BLaER1 treated with 17β-estradiol and CSF1 and Interleukin-3, amounts not matched to agents 10 nM and 100 nM (cell line): ENCODE measurements at regions not wholly inside any gene's neighbourhood (a gene's known extent, or its start where the extent isn't known, plus 50 kb on each side); places are given as distances from the start of the nearest gene placed in this dataset.

Experiments used
- H3K27ac ChIP-seq, 11 experiments: shearing (Covaris generic); formaldehyde crosslinking; 2 replicates each; pipeline ENCODE4 v1.8.1; 2022
- H3K27me3 ChIP-seq, 11 experiments: shearing (Covaris generic); formaldehyde crosslinking; 2 replicates each; pipeline ENCODE4 v1.8.1; 2022
- H3K36me3 ChIP-seq, 11 experiments: shearing (Covaris generic); formaldehyde crosslinking; 2 replicates each; pipeline ENCODE4 v1.8.1; 2022
- H3K4me1 ChIP-seq, 10 experiments: shearing (Covaris generic); formaldehyde crosslinking; 2 replicates each; pipeline ENCODE4 v1.8.1; 2022
- H3K4me2 ChIP-seq, 11 experiments: shearing (Covaris generic); formaldehyde crosslinking; 2 replicates each; pipeline ENCODE4 v1.8.1; 2022
- H3K4me3 ChIP-seq, 10 experiments: shearing (Covaris generic); formaldehyde crosslinking; 2 replicates each; pipeline ENCODE4 v1.8.1; 2022
- H3K9ac ChIP-seq, 11 experiments: shearing (Covaris generic); formaldehyde crosslinking; 2 replicates each; pipeline ENCODE4 v1.8.1; 2022
- H3K9me3 ChIP-seq, 11 experiments: shearing (Covaris generic); formaldehyde crosslinking; replicated peaks in 1 of 11; 2 replicates each; pipeline ENCODE4 v1.8.1; 2022
- H4K20me1 ChIP-seq, 11 experiments: shearing (Covaris generic); formaldehyde crosslinking; 2 replicates each; pipeline ENCODE4 v1.8.1; 2022
- Cebpa-rat ChIP-seq, 11 experiments: shearing (Covaris generic); IDR thresholded peaks; 2 replicates each; pipeline ENCODE4 v1.8.1; 2022

- Histone ChIP-seq H3K4me2 (no peak overlapping the region), H3K9ac (no peak overlapping the region), H3K27ac (no peak overlapping the region), H3K36me3 (no peaks in the 10 kb centered on the region), H3K9me3 (no peaks in the 10 kb centered on the region; a peak in 1 of 22 replicates), H3K27me3 (no peaks in the 10 kb centered on the region), H4K20me1 (no peaks in the 10 kb centered on the region), H3K4me3 (no peak overlapping the region), H3K4me1 (no peaks in the 10 kb centered on the region)
- TF ChIP-seq Cebpa-rat (IDR thresholded peaks at IDR 0.05), result no peak
Measured at GRCh38 chrX:23118890-23119527, 119.2 kb downstream of the DDX53 start.

- Histone ChIP-seq H4K20me1 (no peaks in the 10 kb centered on the region), H3K4me3 (no peak overlapping the region), H3K27ac (no peak overlapping the region), H3K27me3 (no peaks in the 10 kb centered on the region), H3K4me1 (no peaks in the 10 kb centered on the region), H3K36me3 (no peaks in the 10 kb centered on the region), H3K4me2 (no peak overlapping the region), H3K9me3 (no peaks in the 10 kb centered on the region), H3K9ac (no peak overlapping the region)
- TF ChIP-seq Cebpa-rat (IDR thresholded peaks at IDR 0.05), result no peak
Measured at GRCh38 chrX:23127586-23127985, 127.8 kb downstream of the DDX53 start.

- no peak for TF ChIP-seq Cebpa-rat (IDR thresholded peaks at IDR 0.05)
- no peak overlapping the region for H3K4me3 ChIP-seq
- H3K4me1 ChIP-seq, result no peaks in the 10 kb centered on the region
- H3K36me3 ChIP-seq, result no peaks in the 10 kb centered on the region
- H3K27ac ChIP-seq, result no peak overlapping the region
- H3K4me2 ChIP-seq, result no peak overlapping the region
- H3K9me3 ChIP-seq, result no peaks in the 10 kb centered on the region
- no peaks in the 10 kb centered on the region for H3K27me3 ChIP-seq
- no peak overlapping the region for H3K9ac ChIP-seq
- H4K20me1 ChIP-seq, result no peaks in the 10 kb centered on the region
Measured at GRCh38 chrX:23133551-23133950, 133.8 kb downstream of the DDX53 start.

- no peaks in the 10 kb centered on the region for H3K9me3 ChIP-seq
- H3K27ac ChIP-seq, result no peak overlapping the region
- H4K20me1 ChIP-seq, result no peaks in the 10 kb centered on the region
- H3K4me3 ChIP-seq, result no peak overlapping the region
- no peaks in the 10 kb centered on the region for H3K36me3 ChIP-seq
- TF ChIP-seq Cebpa-rat (IDR thresholded peaks at IDR 0.05), result no peak
- H3K4me1 ChIP-seq, result no peaks in the 10 kb centered on the region
- H3K9ac ChIP-seq, result no peak overlapping the region
- H3K27me3 ChIP-seq, result no peaks in the 10 kb centered on the region
- H3K4me2 ChIP-seq, result no peak overlapping the region
Measured at GRCh38 chrX:23134136-23134535, 134.4 kb downstream of the DDX53 start.

GRCh38 chrX:23136816-23137215 lies 137.1 kb downstream of the DDX53 start:
- H3K27ac ChIP-seq, result no peak overlapping the region
- no peak overlapping the region for H3K9ac ChIP-seq
- H3K27me3 ChIP-seq, result no peaks in the 10 kb centered on the region
- no peak overlapping the region for H3K4me2 ChIP-seq
- no peak for TF ChIP-seq Cebpa-rat (IDR thresholded peaks at IDR 0.05)
- no peaks in the 10 kb centered on the region for H3K9me3 ChIP-seq
- no peaks in the 10 kb centered on the region for H3K36me3 ChIP-seq
- H3K4me1 ChIP-seq, result no peaks in the 10 kb centered on the region
- H4K20me1 ChIP-seq, result no peaks in the 10 kb centered on the region
- H3K4me3 ChIP-seq, result no peak overlapping the region

GRCh38 chrX:23168291-23168690 lies 166.4 kb upstream of the PTCHD1 start:
- Histone ChIP-seq H3K4me3 (no peak overlapping the region), H3K4me2 (no peak overlapping the region), H3K27me3 (no peaks in the 10 kb centered on the region), H3K9ac (no peak overlapping the region), H4K20me1 (no peaks in the 10 kb centered on the region), H3K4me1 (no peaks in the 10 kb centered on the region), H3K27ac (no peak overlapping the region), H3K36me3 (no peaks in the 10 kb centered on the region), H3K9me3 (no peaks in the 10 kb centered on the region)
- no peak for TF ChIP-seq Cebpa-rat (IDR thresholded peaks at IDR 0.05)

GRCh38 chrX:23185951-23186350 lies 148.7 kb upstream of the PTCHD1 start:
- no peak overlapping the region for H3K27ac ChIP-seq
- H3K9me3 ChIP-seq, result peaks cover 0 to 5% (median 0%) of the 10 kb centered on the region in 11 experiments; a peak in 3 of 22 replicates
- no peak for TF ChIP-seq Cebpa-rat (IDR thresholded peaks at IDR 0.05)
- H4K20me1 ChIP-seq, result no peaks in the 10 kb centered on the region
- no peak overlapping the region for H3K9ac ChIP-seq
- H3K4me2 ChIP-seq, result no peak overlapping the region
- no peaks in the 10 kb centered on the region for H3K36me3 ChIP-seq
- no peak overlapping the region for H3K4me3 ChIP-seq
- no peaks in the 10 kb centered on the region for H3K4me1 ChIP-seq
- H3K27me3 ChIP-seq, result no peaks in the 10 kb centered on the region

- H3K4me3 ChIP-seq, result no peak overlapping the region
- no peak overlapping the region for H3K27ac ChIP-seq
- H3K4me2 ChIP-seq, result no peak overlapping the region
- H3K9ac ChIP-seq, result no peak overlapping the region
- no peaks in the 10 kb centered on the region for H3K27me3 ChIP-seq
- H3K36me3 ChIP-seq, result no peaks in the 10 kb centered on the region
- no peaks in the 10 kb centered on the region for H3K4me1 ChIP-seq
- no peak for TF ChIP-seq Cebpa-rat (IDR thresholded peaks at IDR 0.05)
- H4K20me1 ChIP-seq, result no peaks in the 10 kb centered on the region
- peaks cover 0 to 5% (median 0%) of the 10 kb centered on the region in 11 experiments; a peak in 3 of 22 replicates for H3K9me3 ChIP-seq
Measured at GRCh38 chrX:23187819-23188218, 146.8 kb upstream of the PTCHD1 start.

- TF ChIP-seq Cebpa-rat (IDR thresholded peaks at IDR 0.05), result no peak
- no peaks in the 10 kb centered on the region for H3K36me3 ChIP-seq
- H3K4me3 ChIP-seq, result no peak overlapping the region
- no peaks in the 10 kb centered on the region for H4K20me1 ChIP-seq
- H3K27ac ChIP-seq, result no peak overlapping the region
- no peaks in the 10 kb centered on the region for H3K4me1 ChIP-seq
- no peaks in the 10 kb centered on the region for H3K9me3 ChIP-seq
- H3K4me2 ChIP-seq, result no peak overlapping the region
- H3K27me3 ChIP-seq, result no peaks in the 10 kb centered on the region
- H3K9ac ChIP-seq, result no peak overlapping the region
Measured at GRCh38 chrX:23194885-23195554, 139.6 kb upstream of the PTCHD1 start.

- no peaks in the 10 kb centered on the region for H3K27me3 ChIP-seq
- no peak overlapping the region for H3K4me2 ChIP-seq
- no peak for TF ChIP-seq Cebpa-rat (IDR thresholded peaks at IDR 0.05)
- H3K9ac ChIP-seq, result no peak overlapping the region
- no peak overlapping the region for H3K4me3 ChIP-seq
- no peaks in the 10 kb centered on the region for H3K36me3 ChIP-seq
- no peaks in the 10 kb centered on the region for H4K20me1 ChIP-seq
- H3K9me3 ChIP-seq, result no peaks in the 10 kb centered on the region
- no peaks in the 10 kb centered on the region for H3K4me1 ChIP-seq
- H3K27ac ChIP-seq, result no peak overlapping the region
Measured at GRCh38 chrX:23195761-23196160, 138.9 kb upstream of the PTCHD1 start.
